ENCODE measurements at regions not wholly inside any gene's neighbourhood (a gene's known extent, or its start where the extent isn't known, plus 50 kb on each side); places are given as distances from the start of the nearest gene placed in this dataset.

DNA sequence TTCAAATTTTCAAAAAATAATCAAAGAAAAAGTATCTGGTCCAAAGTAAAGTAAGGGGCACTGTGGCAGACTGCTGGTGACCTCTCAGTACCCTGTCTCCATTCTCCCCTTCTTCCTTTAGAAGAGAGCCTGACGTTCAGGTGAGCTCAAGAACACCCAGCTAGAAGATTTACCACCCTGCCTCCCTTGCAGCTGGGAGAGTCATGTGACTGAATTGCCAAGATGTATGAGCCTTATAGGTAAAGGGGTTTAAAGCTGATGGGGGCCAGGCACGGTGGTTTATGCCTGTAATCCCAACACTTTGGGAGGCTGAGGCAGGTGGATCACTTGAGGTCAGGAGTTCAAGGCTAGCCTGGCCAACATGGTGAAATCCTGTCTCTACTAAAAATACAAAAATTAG, 86.3 kb upstream of the NANOS1 start (continued):
- no peak for TF ChIP-seq CTCF (IDR thresholded peaks at IDR 0.05)
- no peak for TF ChIP-seq RXRA (IDR thresholded peaks at IDR 0.05; ENCODE audit: borderline replicate concordance, low read depth)
- TF ChIP-seq RFX5 (IDR thresholded peaks at IDR 0.05; ENCODE audit: low read length), result no peak
- no peak for TF ChIP-seq NRF1 (IDR thresholded peaks at IDR 0.05; ENCODE audit: low read depth, low read length)

GRCh38 chr10:118944959-118945633, 84.4 kb upstream of the NANOS1 start:
- no peaks in the 10 kb centered on the region for H3K9me3 ChIP-seq
- no peaks in the 10 kb centered on the region for H3K36me3 ChIP-seq (replicated peaks in 1 of 2; ENCODE audit: control insufficient read depth in 1 of 2, insufficient read depth in 2 of 2, low read length in 1 of 2)
- no peak overlapping the region for H2AFZ ChIP-seq (ENCODE audit: low read depth)
- H3K4me3 ChIP-seq (ENCODE audit: low read depth in 2 of 2, low read length in 1 of 2), result no peak overlapping the region
- no peaks in the 10 kb centered on the region for H3K9me2 ChIP-seq
- ChIA-PET POLR2A (no interaction called here), CTCF (no interaction called here)
- no peaks in the 10 kb centered on the region for H3F3A ChIP-seq (replicated peaks; ENCODE audit: insufficient read depth)
- no peaks in the 10 kb centered on the region for H4K20me1 ChIP-seq (ENCODE audit: insufficient read depth)
- WGBS (ENCODE audit: low lambda C conversion rate), result 75% methylated on average over 8 of the region's 8 CpGs
- no peak overlapping the region for H3K9ac ChIP-seq
- no peak for TF ChIP-seq SIN3A (IDR thresholded peaks at IDR 0.05; ENCODE audit: borderline replicate concordance, low read depth, low read length)
- TF ChIP-seq TCF12 (IDR thresholded peaks at IDR 0.05), result no peak
- TF ChIP-seq NRF1 (IDR thresholded peaks at IDR 0.05; ENCODE audit: low read depth, low read length), result no peak
- TF ChIP-seq, protein P1, sequence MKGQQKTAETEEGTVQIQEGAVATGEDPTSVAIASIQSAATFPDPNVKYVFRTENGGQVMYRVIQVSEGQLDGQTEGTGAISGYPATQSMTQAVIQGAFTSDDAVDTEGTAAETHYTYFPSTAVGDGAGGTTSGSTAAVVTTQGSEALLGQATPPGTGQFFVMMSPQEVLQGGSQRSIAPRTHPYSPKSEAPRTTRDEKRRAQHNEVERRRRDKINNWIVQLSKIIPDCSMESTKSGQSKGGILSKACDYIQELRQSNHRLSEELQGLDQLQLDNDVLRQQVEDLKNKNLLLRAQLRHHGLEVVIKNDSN (IDR thresholded peaks at IDR 0.05; ENCODE audit: borderline replicate concordance, low read depth), result no peak
- no peak for TF ChIP-seq FOXJ3 (CRISPR knock-in tag; IDR thresholded peaks at IDR 0.05)
- H3K27ac ChIP-seq (ENCODE audit: low read depth in 2 of 2, low read length in 1 of 2), result no peak overlapping the region
- no peak overlapping the region for H3K4me2 ChIP-seq
- H3K4me1 ChIP-seq (ENCODE audit: control insufficient read depth in 1 of 2, insufficient read depth in 2 of 2, low read depth in 1 of 2, low read length in 1 of 2), result peaks cover 1 to 9% of the 10 kb centered on the region in 2 experiments; a peak in 2 of 4 replicates
- no peaks in the 10 kb centered on the region for H3K27me3 ChIP-seq (ENCODE audit: insufficient read depth)
- H3K79me2 ChIP-seq (ENCODE audit: insufficient read depth), result no peaks in the 10 kb centered on the region
- no peak for DNase-seq

- peaks cover 8 to 18% of the 10 kb centered on the region in 2 experiments; a peak in 2 of 4 replicates for H3K4me1 ChIP-seq (ENCODE audit: control insufficient read depth in 1 of 2, insufficient read depth in 2 of 2, low read depth in 1 of 2, low read length in 1 of 2)
- CTCF ChIA-PET, result interaction anchor here (1.2 kb wide), 1 partner anchor 10 kb away, joined by 3 read pairs; no protein-coding TSS in a partner anchor
- no peaks in the 10 kb centered on the region for H3F3A ChIP-seq (replicated peaks; ENCODE audit: insufficient read depth)
- H3K27ac ChIP-seq (ENCODE audit: low read depth in 2 of 2, low read length in 1 of 2), result no peak overlapping the region
- H2AFZ ChIP-seq (ENCODE audit: low read depth), result no peak overlapping the region
- no peaks in the 10 kb centered on the region for H3K9me3 ChIP-seq
- POLR2A ChIA-PET, result no interaction called here
- H4K20me1 ChIP-seq (ENCODE audit: insufficient read depth), result no peaks in the 10 kb centered on the region
- no peaks in the 10 kb centered on the region; the same call in 1 of the 2 replicates for H3K27me3 ChIP-seq (ENCODE audit: insufficient read depth)
- H3K4me3 ChIP-seq (ENCODE audit: low read depth in 2 of 2, low read length in 1 of 2), result no peak overlapping the region
- no peak overlapping the region for H3K4me2 ChIP-seq
- H3K79me2 ChIP-seq (ENCODE audit: insufficient read depth), result no peaks in the 10 kb centered on the region
- no peak overlapping the region for H3K9ac ChIP-seq
- DNase-seq, result no peak
- H3K9me2 ChIP-seq, result no peaks in the 10 kb centered on the region
- H3K36me3 ChIP-seq (replicated peaks in 1 of 2; ENCODE audit: control insufficient read depth in 1 of 2, insufficient read depth in 2 of 2, low read length in 1 of 2), result no peaks in the 10 kb centered on the region
- 64% methylated on average over 3 of the region's 3 CpGs for WGBS (ENCODE audit: low lambda C conversion rate)
- no peak for TF ChIP-seq ELF1 (IDR thresholded peaks at IDR 0.05)
- TF ChIP-seq, protein P2, sequence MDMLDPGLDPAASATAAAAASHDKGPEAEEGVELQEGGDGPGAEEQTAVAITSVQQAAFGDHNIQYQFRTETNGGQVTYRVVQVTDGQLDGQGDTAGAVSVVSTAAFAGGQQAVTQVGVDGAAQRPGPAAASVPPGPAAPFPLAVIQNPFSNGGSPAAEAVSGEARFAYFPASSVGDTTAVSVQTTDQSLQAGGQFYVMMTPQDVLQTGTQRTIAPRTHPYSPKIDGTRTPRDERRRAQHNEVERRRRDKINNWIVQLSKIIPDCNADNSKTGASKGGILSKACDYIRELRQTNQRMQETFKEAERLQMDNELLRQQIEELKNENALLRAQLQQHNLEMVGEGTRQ (IDR thresholded peaks at IDR 0.05; ENCODE audit: borderline replicate concordance, low read depth, low read length), result no peak
- no peak for TF ChIP-seq TCF12 (IDR thresholded peaks at IDR 0.05)
- TF ChIP-seq GABPA (IDR thresholded peaks at IDR 0.05; ENCODE audit: low read depth), result no peak
- TF ChIP-seq POLR2AphosphoS5 (IDR thresholded peaks at IDR 0.05; ENCODE audit: low read depth, low read length), result no peak
- TF ChIP-seq FOXJ3 (CRISPR knock-in tag; IDR thresholded peaks at IDR 0.05), result no peak
- TF ChIP-seq FOXM1 (IDR thresholded peaks at IDR 0.05; ENCODE audit: low read depth), result no peak
- TF ChIP-seq CHD2 (IDR thresholded peaks at IDR 0.05; ENCODE audit: low read length, partially characterized antibody), result no peak
- no peak for TF ChIP-seq EP300 (IDR thresholded peaks at IDR 0.05; ENCODE audit: borderline replicate concordance in 1 of 2, low read depth in 1 of 2, low read length in 1 of 2)
- no peak for TF ChIP-seq YY1 (IDR thresholded peaks at IDR 0.05; ENCODE audit: low read depth)
- TF ChIP-seq, protein P3, sequence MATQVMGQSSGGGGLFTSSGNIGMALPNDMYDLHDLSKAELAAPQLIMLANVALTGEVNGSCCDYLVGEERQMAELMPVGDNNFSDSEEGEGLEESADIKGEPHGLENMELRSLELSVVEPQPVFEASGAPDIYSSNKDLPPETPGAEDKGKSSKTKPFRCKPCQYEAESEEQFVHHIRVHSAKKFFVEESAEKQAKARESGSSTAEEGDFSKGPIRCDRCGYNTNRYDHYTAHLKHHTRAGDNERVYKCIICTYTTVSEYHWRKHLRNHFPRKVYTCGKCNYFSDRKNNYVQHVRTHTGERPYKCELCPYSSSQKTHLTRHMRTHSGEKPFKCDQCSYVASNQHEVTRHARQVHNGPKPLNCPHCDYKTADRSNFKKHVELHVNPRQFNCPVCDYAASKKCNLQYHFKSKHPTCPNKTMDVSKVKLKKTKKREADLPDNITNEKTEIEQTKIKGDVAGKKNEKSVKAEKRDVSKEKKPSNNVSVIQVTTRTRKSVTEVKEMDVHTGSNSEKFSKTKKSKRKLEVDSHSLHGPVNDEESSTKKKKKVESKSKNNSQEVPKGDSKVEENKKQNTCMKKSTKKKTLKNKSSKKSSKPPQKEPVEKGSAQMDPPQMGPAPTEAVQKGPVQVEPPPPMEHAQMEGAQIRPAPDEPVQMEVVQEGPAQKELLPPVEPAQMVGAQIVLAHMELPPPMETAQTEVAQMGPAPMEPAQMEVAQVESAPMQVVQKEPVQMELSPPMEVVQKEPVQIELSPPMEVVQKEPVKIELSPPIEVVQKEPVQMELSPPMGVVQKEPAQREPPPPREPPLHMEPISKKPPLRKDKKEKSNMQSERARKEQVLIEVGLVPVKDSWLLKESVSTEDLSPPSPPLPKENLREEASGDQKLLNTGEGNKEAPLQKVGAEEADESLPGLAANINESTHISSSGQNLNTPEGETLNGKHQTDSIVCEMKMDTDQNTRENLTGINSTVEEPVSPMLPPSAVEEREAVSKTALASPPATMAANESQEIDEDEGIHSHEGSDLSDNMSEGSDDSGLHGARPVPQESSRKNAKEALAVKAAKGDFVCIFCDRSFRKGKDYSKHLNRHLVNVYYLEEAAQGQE (IDR thresholded peaks at IDR 0.05; ENCODE audit: low read depth, low read length), result no peak
- TF ChIP-seq MEF2A (IDR thresholded peaks at IDR 0.05; ENCODE audit: borderline replicate concordance, low read depth), result no peak
- TF ChIP-seq EZH2phosphoT487 (IDR thresholded peaks at IDR 0.05; ENCODE audit: borderline replicate concordance, low read depth), result no peak
Measured at GRCh38 chr10:118948786-118949185, 80.7 kb upstream of the NANOS1 start.
